GM21423 (cell line): ENCODE measurements at regions not wholly inside any gene's neighbourhood (a gene's known extent, or its start where the extent isn't known, plus 50 kb on each side); places are given as distances from the start of the nearest gene placed in this dataset.

Experiments
- ATAC-seq: cut with Tn5 transposase; IDR thresholded peaks from one replicate; pipeline ENCODE4 v1.9.1; 2021; ENCODE audit warnings: mild to moderate bottlenecking, moderate library complexity; ENCODE audit not compliant: unreplicated experiment

DNA sequence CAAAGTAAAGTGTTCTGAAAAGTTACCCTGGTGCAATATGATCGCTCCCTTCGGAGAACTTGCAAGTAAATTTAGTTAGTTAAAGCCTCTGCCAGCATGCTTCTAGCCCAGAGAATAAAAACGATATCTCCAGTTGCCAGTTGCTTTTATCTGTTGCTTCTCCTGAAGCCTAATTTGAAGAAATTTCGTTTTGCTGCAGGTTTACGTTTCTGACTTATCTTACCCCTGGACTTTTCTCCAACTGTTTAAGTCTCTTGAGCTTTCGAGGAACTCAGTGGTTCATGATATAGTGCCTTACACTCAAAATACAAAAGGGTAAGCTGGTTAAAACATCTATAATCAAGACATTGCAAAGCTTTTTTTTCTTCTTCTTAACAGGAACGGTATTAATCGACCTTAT, 131.1 kb downstream of the FAM161A start:
- no peak for ATAC-seq

DNA sequence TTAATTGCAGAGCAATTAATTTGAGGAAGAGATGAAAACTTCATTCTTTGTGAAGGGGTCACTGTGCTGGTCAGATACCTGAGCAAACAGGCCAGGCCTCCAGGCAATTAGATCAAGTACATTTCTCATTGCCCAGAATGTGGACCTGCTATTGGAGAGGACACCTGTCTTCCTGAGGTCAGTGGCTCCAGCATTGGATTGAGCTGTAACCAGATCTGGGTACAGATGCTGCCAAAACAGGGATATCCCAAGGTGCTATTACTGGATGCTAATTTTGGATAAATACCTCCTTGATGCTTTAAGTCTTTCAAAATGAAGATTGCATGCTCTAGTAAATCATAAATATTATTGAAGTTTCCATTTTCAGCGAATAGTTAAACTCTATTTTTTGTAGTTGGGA, 131.5 kb downstream of the FAM161A start:
- no peak for ATAC-seq

DNA sequence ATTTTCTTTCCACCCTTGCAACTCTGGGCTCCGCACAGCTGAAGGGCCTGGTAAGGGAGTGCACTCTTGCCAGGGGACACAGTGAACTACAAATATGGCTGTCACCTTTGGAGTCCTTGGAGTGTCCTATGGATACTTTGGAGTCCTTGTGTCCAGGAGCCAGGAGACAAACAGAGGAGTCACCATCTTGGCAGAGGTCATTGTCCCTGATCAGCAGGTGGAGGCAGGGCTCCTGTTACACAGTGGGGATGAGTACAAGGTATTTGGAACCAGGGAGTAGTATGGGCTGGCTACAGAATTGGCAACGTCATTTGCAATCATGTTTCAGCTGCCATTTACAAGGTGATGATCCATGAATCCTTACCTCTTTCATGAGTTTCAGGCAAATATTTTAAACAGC, 132.5 kb downstream of the FAM161A start:
- no peak for ATAC-seq

DNA sequence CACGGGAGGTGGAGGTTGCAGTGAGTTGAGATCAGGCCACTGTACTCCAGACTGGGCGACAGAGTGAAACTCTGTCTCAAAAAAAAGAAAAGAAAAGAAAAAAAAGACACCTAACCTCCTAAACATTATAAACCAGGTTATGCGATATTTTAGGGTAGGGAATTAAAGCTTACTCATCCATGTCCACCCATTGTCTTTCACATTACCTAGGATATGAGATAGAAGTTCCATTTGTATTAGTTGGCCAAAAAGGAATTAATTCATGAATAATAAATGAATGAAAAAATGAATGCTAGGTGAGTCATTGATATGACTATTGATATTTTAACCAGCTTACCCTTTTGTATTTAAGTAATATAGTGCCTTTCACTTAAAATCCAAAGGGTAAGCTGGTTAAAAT, 132.9 kb downstream of the FAM161A start:
- ATAC-seq = no peak

DNA sequence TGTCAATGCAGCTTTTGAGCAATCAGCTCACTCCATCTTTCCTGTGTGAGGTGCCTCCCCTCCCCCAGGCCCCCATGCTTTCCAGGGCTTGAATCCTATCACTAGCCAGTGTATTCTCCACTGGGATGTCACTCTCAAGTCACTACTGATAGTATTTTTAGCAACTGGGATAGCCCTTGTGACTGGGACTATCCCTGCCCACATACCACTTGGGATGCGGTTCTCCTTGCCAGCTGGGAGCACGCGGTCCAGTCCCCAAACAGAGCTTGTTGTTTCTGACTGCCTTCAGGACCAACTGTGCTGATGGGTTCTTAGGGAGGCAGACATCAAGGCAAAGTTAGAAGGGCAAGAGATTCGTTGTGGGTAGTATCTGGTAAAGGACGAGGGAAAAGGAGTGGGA, 134.9 kb downstream of the FAM161A start:
- ATAC-seq = no peak

DNA sequence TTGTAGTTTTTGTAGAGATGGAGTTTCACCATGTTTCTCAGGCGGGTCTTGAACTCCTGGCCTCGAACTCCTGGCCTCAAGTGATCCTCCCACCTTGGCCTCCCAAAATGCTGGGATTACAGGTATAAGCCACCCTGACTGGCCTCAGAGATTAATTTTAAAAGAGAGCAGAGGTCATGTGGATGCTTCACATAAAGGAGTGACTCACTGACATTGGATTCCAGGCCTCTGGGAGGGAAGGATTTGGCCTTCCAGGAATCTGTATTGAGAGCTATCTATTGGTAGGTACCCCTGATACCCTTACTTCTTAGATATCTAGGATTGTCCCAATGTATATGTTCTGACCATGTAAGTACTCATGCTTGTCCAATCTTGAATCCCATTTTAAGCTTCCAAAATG, 138.4 kb downstream of the FAM161A start:
- ATAC-seq = no peak

DNA sequence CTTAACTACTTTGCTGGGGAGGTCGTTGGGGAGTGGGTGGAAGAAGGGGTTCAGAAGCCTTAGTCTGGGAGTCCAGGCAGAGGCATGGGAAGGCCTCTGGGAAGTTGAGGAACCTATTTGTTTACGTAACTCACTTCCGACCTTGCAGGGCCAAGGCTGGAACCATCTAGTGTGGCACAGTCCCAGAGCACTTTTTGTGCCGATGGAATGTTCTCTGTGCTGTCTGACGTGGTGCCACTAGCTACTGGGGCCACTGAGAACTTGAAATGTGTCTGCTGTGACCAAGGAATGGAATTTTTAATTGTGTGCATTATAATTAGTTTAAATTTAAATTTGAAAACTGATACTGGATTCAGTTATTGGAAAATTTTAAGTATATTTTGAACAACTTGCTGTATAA, 139.7 kb downstream of the FAM161A start:
- ATAC-seq = no peak

DNA sequence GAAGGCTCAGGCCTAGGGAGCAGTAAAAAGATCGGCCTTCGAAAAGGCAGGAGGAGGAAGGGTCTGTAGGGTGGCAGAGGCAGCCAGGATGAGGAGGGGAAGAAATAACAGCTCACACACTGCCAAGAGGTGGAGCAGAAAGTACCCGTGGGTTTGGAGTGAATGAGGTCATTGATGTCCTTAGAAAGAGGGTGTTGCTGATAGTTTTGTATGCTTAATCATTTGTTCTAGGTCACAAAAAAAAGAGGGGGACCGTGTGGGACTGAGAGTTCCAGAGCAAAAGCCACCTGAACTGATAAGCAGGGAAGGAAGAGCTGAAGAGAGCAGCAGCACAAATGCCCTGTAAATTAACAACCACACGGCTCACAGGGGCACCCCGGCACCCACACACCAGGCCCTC, 140.4 kb downstream of the FAM161A start:
- no peak for ATAC-seq

DNA sequence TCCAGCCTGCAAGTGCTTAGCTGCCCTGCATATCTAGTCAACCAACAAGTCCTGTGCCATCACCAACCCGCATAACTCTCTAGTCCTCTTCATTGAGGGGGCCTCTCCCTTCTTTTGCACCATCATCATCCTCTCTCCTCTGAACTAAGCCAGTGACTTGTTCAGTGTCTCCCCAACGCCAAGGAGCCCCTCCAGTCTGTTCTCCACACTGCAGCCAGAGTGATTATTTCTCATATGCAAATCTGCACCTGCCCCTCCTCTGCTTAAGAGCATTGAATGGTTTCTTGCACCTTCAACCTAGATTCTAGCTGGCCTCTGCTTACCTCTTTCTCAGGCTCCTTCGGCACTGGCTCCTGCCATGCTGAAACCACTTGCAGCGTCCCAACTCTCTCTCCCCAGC, 141.8 kb downstream of the FAM161A start:
- ATAC-seq = no peak

DNA sequence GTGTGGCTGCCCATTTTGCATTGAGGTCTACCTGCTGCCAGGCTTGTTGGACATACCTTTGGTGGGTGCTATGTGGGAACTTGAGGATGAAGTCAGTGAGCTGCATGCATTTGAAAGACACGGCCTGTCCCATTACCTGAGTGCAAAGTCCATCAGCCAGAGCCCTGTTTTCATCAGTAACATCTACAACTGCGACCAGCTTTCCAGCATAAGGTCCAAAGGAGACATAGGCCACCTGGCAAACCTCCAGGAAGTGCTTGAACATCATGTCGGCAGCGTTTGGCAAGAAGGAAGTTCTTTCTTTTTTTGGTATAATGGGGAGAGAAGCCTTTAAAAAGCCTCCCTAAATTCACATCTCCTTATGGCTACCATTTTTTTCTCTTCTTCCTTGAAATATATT, 143.1 kb downstream of the FAM161A start:
- no peak for ATAC-seq

DNA sequence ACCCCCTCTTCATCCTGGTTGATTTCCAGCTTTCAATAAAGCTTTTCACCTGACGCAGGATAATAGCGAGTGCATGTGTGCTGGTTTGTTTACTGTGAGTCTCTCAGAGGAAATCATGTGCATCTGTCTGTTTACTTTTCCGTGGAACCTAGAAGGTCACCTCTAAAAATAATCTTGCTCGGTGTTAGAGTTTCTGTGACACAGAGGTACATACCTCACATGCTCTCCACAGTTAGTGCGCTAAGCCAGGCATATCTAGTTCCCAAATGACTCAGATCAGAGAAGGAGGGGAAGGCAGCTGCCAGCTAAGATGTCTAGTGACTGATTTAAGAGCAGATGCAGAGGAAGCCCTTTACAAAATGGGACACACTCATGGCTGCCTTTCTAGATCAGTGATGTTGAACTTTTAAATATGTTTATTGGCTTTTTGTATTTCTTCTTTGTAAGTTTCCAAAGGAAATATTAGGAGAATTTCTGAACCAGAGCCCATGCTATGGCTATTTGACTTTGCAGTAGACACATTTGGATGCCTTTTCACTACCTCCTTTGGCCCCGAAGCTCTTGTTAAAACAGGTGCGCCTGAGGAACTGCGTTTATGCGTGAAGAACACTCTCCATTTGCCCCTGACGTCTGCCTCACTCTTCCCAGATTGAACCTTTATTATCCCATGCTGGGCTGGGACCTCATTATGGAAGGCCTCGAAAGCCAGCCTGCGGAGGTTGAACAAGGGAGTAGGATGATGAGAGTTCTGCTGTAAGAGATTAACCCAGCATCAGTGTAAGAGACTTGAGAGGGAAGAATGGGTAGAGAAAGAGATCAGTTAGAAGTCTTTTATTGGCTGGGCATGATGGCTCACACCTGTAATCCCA, 145.6 kb downstream of the FAM161A start:
- peak; percentile 96 for ATAC-seq

DNA sequence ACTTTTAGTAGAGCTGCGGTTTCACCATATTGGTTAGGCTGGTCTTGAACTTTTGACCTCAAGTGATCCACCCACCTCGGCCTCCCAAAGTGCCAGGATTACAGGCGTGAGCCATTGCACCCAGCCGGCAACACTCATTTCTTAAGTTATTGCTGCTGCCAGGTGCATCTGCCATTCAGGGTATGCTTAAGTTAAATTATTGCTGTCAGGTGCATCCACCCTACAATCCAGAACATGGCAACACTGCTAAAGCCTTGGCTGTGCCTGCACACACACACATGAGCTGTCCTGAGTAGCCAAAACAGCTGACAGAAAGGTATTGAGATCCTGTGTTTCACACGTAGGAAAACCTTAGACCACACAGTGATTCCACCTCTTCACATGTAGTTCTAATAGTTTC, 148.2 kb downstream of the FAM161A start:
- no peak for ATAC-seq

DNA sequence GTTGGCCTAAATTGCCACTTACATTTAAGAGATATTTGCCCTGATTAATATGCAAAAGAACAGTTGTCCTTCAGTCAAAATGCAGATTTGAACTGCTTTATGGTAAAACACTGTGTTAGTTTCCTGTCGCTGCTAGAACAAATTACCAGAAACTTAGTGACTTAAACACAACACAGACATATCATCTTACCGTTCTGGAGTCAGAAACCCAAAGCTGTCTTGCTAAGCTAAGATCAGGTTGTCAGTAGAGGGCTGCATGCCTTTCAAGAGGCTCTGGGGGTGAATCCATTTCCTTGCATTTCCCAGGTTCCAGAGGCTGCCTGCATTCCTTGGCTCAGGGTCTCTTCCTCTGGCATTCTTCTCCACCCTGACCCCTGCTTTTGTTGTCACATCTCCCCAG, 149.5 kb downstream of the FAM161A start:
- no peak for ATAC-seq

DNA sequence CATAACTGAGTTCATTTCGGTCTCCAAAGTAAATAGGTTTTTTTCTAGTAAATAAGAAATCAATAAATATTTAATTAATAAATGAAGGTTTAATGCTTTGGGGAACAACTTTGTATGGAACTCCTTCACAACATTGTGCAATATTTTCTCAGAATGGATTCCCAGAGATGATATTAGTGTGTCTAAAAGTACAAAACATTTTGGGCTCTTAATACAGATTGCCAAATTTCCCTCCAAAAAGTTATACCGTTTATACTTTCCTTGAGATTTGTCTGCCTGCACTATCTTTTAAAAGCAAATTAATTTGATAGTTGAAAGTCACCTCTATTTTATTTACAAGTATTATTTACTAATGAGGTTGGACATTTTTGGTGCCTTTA, 151.8 kb downstream of the FAM161A start:
- ATAC-seq = no peak

DNA sequence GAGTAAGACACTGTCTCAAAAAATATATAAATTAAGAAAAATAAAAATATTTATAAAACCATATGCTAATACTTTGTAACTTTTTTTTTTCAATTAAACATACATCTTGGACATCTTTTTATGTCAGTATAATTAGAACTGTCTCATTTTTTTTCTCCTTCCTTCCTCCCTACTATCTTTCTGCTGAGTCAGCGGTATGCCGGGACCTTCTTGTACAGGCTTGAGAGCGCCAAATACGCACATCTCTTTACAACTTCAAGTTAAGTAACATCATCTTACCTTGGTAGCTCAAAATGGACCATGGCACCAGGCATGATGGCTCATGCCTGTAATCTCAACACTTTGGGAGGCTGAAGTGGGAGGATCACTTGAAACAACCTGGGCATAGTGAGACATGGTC, 153.4 kb downstream of the FAM161A start:
- no peak for ATAC-seq

DNA sequence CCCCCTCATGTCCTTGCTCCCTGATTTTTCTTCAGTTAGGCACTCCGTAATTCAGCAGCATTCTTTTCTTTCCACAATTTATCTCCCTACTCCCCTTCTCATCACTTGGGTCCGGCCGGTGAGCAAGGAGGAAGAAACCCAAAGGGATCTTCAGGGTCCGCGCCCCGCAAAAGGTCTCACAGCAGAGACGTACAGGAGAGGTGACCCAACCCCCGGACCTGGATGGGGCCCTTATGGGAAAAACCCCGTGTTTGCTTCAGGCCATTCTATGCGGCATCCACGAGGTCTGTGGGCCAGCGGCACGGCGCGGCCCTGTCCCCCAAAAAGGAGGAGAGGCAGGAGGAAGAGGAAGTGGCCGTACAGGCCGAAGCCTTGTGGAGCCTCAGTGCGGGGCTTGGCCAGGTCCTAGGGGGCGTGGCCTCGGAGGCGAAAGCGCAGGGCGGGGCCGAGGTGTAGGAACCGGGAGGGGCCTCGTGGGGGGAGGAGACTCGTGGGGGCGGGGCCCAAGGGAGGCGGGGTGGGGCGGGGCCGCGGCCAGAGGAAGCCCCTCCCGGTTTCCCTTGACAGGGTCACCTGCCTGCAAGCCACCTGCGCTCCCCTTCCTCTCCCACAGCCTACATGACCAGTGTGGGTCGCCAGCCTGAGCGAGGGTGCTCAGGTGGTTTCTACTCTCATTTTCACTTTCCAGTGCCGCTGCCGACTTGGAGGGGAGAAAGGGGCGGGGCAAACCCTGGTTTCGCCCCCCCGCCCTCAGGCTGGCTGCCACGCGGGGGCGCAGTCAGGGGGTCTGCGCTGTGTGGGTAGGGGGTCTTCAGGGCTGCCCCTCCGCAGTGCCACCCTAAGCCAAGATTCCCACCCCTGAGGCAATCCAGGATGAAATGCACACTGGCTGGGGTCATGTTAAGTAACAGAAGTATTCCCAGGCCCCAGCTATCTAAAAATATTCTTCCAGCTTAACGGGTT, 156.4 kb upstream of the XPO1 start:
- ATAC-seq = peak; percentile 95

DNA sequence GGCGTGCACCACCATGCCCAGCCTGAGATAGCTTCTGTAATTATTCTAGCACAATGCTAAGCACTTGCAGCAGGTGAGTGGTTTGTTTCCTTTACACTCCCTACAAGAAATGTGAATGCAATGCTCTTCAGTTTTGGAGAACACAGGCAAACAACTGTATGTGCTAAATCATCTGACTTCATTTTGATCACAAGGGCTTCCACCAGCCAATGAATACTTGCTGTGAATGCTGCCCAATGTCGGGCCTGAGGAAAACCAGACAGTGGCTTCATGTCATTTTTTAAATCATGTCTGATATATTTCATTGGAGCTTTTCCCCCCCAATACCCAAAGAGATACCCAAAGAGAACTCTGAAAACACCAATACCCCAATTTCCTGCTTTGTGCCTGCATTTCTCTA, 155.6 kb upstream of the XPO1 start:
- ATAC-seq = no peak

DNA sequence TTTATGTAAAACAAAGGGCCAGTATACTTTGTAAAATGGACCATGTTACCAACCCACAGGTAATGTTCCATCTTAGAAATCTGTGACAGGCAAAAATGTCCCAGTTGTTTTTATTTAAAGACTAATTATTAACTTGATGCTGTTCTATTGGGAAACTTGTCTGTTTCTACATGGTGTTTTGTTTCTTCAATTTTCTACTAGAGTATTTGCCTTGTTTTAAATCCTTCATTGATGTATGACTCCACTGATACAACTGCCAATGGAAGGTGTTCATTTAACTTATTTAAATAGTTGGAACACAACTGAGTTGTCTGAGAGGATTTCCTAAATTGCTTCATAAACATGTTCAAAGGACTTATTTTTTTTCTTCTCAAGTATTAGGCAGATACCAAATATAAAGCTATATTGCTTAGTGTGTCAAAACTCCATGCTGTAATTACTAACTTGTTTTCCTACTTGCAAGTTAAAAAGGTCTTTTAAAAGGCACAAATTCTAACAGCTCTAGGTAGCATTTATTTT, 152.0 kb upstream of the XPO1 start:
- ATAC-seq = no peak

DNA sequence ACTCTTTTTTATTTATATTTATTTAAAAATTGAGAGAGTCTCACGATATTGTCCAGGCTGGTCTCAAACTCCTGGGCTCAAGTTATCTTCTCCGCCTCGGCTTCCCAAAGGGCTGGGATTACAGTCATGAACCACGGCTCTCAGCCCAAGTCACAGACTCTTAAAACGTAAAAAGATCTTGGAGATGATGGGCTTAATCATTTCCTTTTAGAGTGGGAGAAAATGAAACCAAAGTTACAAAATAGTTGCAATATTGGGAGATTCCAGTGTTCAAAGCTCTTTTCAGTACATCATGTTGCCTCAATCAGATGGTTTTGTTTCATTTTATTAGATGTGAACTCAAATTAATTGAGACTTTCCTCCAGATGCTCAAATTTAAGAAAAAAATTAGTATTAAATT, 151.4 kb upstream of the XPO1 start:
- ATAC-seq = no peak

DNA sequence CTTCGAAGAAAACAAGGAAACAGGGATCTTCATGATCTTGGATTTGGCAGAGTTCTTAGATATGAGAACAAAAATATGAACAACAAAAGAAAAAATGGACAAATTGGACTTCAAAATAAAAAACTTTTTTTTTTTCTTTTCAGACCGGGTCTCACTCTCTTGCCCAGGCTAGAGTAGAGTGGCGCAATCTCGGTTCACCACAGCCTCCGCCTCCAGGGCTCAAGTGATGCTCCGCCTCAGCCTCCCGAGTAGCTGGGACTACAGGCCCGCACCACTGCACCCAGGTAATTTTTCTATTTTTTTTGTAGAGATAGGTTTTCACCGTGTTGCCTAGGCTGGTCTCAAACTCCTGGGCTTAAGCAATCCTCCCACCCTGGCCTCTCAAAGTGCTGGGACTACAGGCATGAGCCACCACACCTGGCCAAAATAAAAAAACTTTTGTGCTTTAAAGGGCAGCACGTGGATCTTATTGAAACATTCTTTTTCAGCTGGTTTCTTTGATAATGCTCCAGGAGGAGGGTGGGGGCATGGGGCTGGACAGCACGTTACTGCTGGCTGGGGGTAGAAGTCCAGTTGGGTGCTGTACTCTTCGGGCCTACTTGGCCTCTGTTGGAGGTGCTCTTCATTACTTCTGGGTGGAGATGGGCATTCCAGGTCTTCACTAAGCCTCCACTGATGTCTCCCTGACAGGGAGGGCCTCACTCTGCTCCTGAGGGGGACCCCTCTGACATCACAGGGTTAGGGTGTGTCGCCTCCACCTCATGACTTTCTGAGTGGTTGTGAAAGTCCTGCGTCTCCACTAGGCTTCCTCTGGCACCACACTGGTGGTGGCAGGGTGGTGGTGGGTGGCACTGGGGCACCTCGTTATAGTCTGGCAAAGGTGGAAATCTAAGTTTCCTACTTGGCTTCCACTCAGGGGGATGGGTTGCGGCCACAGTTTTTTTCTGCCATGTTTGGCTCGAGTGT, 150.5 kb upstream of the XPO1 start:
- ATAC-seq = no peak

DNA sequence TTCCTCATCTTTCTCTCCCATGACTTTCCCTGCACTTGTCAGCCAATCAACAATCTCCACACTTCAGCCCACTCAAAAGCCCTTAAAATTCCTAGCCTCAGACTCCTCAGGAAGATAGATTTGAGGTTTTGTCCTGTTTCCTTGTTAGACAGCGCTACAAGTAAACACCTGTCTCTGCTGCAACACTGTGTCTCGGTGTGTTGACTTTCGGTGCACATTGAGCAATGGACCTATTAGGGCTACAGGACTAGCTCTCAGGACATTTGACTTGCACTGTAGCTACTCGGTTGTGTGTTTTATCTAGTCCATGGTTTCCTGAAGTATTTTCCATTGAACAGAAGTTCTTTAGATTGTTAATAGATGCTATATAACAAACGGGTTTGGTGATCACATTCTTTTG, 140.9 kb upstream of the XPO1 start:
- no peak for ATAC-seq
